Lower leg skin (tissue), 3 donors: ENCODE measurements at regions not wholly inside any gene's neighbourhood (a gene's known extent, or its start where the extent isn't known, plus 50 kb on each side); places are given as distances from the start of the nearest gene placed in this dataset.

ENCODE experiments used
- CTCF ChIP-seq, 3 donors: fragments of 450-650 bp; IDR thresholded peaks; one replicate each; pipeline ENCODE4 v1.5.1; 2016; ENCODE audit warnings: antibody characterized with exemption in 3 of 3, mild to moderate bottlenecking in 3 of 3, moderate library complexity in 2 of 3
- POLR2A ChIP-seq, 2 donors: fragments of 450-650 bp; IDR thresholded peaks; one replicate each; pipeline ENCODE4 v1.6.1; 2016 to 2017; ENCODE audit warnings: antibody characterized with exemption in 2 of 2, mild to moderate bottlenecking in 1 of 2, moderate library complexity in 1 of 2

- no peak for TF ChIP-seq CTCF (IDR thresholded peaks at IDR 0.05)
- TF ChIP-seq POLR2A (IDR thresholded peaks at IDR 0.05) = no peak
Observed at GRCh38 chr2:15081356-15081755, 448.8 kb downstream of the LRATD1 start.
